HL-60 (cell line): ENCODE measurements at regions not wholly inside any gene's neighbourhood (a gene's known extent, or its start where the extent isn't known, plus 50 kb on each side); places are given as distances from the start of the nearest gene placed in this dataset.

Experiments
- POLR2AphosphoS5 ChIP-seq: IDR thresholded peaks from 2 replicates; pipeline ENCODE4 v1.6.1; 2012; ENCODE audit warnings: low read depth
- TF ChIP-seq, protein P1 (sequence below): IDR thresholded peaks from one replicate; pipeline ENCODE4 v1.5.1; 2011; ENCODE audit warnings: low read length, control low read depth, inconsistent platforms; ENCODE audit not compliant: insufficient read depth

DNA sequence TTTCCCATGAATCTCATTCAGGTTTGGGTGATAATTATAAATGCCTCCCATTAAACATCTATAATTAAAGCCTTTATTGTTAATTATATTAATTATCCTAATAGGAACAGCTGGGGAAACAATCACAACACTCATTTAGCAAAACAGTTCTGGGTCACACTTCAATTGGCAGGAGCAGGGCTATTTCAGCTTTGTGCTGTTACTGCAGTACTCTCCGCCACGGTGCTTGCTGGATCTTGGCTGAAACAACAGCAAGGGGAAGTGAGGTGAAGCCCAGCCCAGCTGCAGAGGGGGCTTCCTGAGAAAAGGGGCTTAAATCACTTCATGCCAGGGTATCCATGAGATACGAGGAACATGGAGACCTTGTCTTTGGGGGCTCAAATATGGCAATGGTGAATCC, 79.5 kb upstream of the SOX11 start:
- TF ChIP-seq, protein P1, sequence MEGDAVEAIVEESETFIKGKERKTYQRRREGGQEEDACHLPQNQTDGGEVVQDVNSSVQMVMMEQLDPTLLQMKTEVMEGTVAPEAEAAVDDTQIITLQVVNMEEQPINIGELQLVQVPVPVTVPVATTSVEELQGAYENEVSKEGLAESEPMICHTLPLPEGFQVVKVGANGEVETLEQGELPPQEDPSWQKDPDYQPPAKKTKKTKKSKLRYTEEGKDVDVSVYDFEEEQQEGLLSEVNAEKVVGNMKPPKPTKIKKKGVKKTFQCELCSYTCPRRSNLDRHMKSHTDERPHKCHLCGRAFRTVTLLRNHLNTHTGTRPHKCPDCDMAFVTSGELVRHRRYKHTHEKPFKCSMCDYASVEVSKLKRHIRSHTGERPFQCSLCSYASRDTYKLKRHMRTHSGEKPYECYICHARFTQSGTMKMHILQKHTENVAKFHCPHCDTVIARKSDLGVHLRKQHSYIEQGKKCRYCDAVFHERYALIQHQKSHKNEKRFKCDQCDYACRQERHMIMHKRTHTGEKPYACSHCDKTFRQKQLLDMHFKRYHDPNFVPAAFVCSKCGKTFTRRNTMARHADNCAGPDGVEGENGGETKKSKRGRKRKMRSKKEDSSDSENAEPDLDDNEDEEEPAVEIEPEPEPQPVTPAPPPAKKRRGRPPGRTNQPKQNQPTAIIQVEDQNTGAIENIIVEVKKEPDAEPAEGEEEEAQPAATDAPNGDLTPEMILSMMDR = no peak
- TF ChIP-seq POLR2AphosphoS5 = no peak
